ENCODE measurements at regions not wholly inside any gene's neighbourhood (a gene's known extent, or its start where the extent isn't known, plus 50 kb on each side); places are given as distances from the start of the nearest gene placed in this dataset.

GRCh38 chr4:11626066-11626465 is 197.4 kb upstream of the HS3ST1 start:
- Histone ChIP-seq H3K9me3 (ENCODE audit: control insufficient read depth, low read depth, low read length) (no peaks in the 10 kb centered on the region), H2AFZ (ENCODE audit: control insufficient read depth, low read length) (no peak overlapping the region), H3K4me1 (ENCODE audit: control insufficient read depth, extremely low read depth, insufficient read depth, low read length) (peaks cover 68% of the 10 kb centered on the region), H3K79me2 (ENCODE audit: control insufficient read depth, insufficient read depth, low read length) (no peaks in the 10 kb centered on the region), H3K9ac (ENCODE audit: control insufficient read depth, extremely low read depth, insufficient read depth, low read length) (peak overlapping the region; percentile 73), H3K4me2 (ENCODE audit: control insufficient read depth, extremely low read depth, insufficient read depth, low read depth, low read length) (peak overlapping the region; percentile 67), H3K27me3 (ENCODE audit: control insufficient read depth, extremely low read depth, insufficient read depth, low read length) (no peaks in the 10 kb centered on the region), H3K9me1 (ENCODE audit: control insufficient read depth, extremely low read depth, insufficient read depth, low read length) (no peaks in the 10 kb centered on the region), H3K36me3 (ENCODE audit: control insufficient read depth in 2 of 2, extremely low read depth in 1 of 2, insufficient read depth in 2 of 2, low read length in 2 of 2) (no peaks in the 10 kb centered on the region), H3K4me3 (ENCODE audit: control insufficient read depth in 2 of 3, extremely low read depth in 1 of 3, insufficient read depth in 2 of 3, low read depth in 1 of 3, low read length in 3 of 3) (no peak overlapping the region), H4K20me1 (ENCODE audit: control insufficient read depth, extremely low read depth, insufficient read depth, low read length) (no peaks in the 10 kb centered on the region), H3K27ac (ENCODE audit: control insufficient read depth, insufficient read depth, low read length) (peak overlapping the region; percentile 96)
- TF ChIP-seq CTCF (optimal IDR thresholded peaks at IDR 0.05 in 1 of 3, IDR thresholded peaks at IDR 0.05 in 1 of 3, conservative IDR thresholded peaks at IDR 0.05 in 1 of 3; ENCODE audit: extremely low read depth in 1 of 3, insufficient read depth in 2 of 3, low read length in 3 of 3): no peak
- no peak for TF ChIP-seq EZH2 (IDR thresholded peaks at IDR 0.05; ENCODE audit: low read length)
- dilution Hi-C loops (cut with MboI; ENCODE audit: extremely low pct_ligation_motif_present, low sequenced_read_pairs): no loop called here
- DNase-seq (ENCODE audit: low read depth, low spot score) (peak; percentile 89), FAIRE-seq (peak; percentile 93)

GRCh38 chr4:11625211-11625610 is 196.5 kb upstream of the HS3ST1 start:
- Histone ChIP-seq H3K9me3 (ENCODE audit: control insufficient read depth, low read depth, low read length) (no peaks in the 10 kb centered on the region), H3K4me1 (ENCODE audit: control insufficient read depth, extremely low read depth, insufficient read depth, low read length) (peaks cover 60% of the 10 kb centered on the region), H2AFZ (ENCODE audit: control insufficient read depth, low read length) (no peak overlapping the region), H4K20me1 (ENCODE audit: control insufficient read depth, extremely low read depth, insufficient read depth, low read length) (no peaks in the 10 kb centered on the region), H3K4me2 (ENCODE audit: control insufficient read depth, extremely low read depth, insufficient read depth, low read depth, low read length) (peak overlapping the region; percentile 67), H3K79me2 (ENCODE audit: control insufficient read depth, insufficient read depth, low read length) (no peaks in the 10 kb centered on the region), H3K27me3 (ENCODE audit: control insufficient read depth, extremely low read depth, insufficient read depth, low read length) (no peaks in the 10 kb centered on the region), H3K27ac (ENCODE audit: control insufficient read depth, insufficient read depth, low read length) (peak overlapping the region; percentile 96), H3K9me1 (ENCODE audit: control insufficient read depth, extremely low read depth, insufficient read depth, low read length) (no peaks in the 10 kb centered on the region), H3K4me3 (ENCODE audit: control insufficient read depth in 2 of 3, extremely low read depth in 1 of 3, insufficient read depth in 2 of 3, low read depth in 1 of 3, low read length in 3 of 3) (no peak overlapping the region), H3K36me3 (ENCODE audit: control insufficient read depth in 2 of 2, extremely low read depth in 1 of 2, insufficient read depth in 2 of 2, low read length in 2 of 2) (no peaks in the 10 kb centered on the region), H3K9ac (ENCODE audit: control insufficient read depth, extremely low read depth, insufficient read depth, low read length) (peak overlapping the region; percentile 73)
- FAIRE-seq: no peak
- DNase-seq (ENCODE audit: low read depth, low spot score): no peak
- no peak for TF ChIP-seq EZH2 (IDR thresholded peaks at IDR 0.05; ENCODE audit: low read length)
- no peak for TF ChIP-seq CTCF (optimal IDR thresholded peaks at IDR 0.05 in 1 of 3, IDR thresholded peaks at IDR 0.05 in 1 of 3, conservative IDR thresholded peaks at IDR 0.05 in 1 of 3; ENCODE audit: extremely low read depth in 1 of 3, insufficient read depth in 2 of 3, low read length in 3 of 3)
- dilution Hi-C loops (cut with MboI; ENCODE audit: extremely low pct_ligation_motif_present, low sequenced_read_pairs): no loop called here

All from keratinocyte (primary cell).